ENCODE measurements at regions not wholly inside any gene's neighbourhood (a gene's known extent, or its start where the extent isn't known, plus 50 kb on each side); places are given as distances from the start of the nearest gene placed in this dataset.
A peak's percentile ranks its signal among the peaks of the same experiment; 100 is the strongest.

GRCh38 chrX:23548164-23548563 is 119.1 kb upstream of the PRDX4 start:
- intact Hi-C loops (cut with DNase I): no loop called here
- Histone ChIP-seq H3K9me3 (no peaks in the 10 kb centered on the region), H3K27ac (no peak overlapping the region), H3K4me1 (no peaks in the 10 kb centered on the region), H3K27me3 (ENCODE audit: insufficient read depth in 3 of 3, low read length in 2 of 3) (no peaks in the 10 kb centered on the region), H3K36me3 (ENCODE audit: insufficient read depth in 1 of 2, low read depth in 1 of 2) (no peaks in the 10 kb centered on the region), H3K4me3 (no peak overlapping the region)
- ATAC-seq: no peak
- no peak for TF ChIP-seq CTCF (IDR thresholded peaks at IDR 0.05)
- no peak for DNase-seq
- WGBS, 3 donors: 58 to 69% (median 69%) methylated on average over 5 of the region's 5 CpGs

GRCh38 chrX:23552303-23552702 is 115.0 kb upstream of the PRDX4 start:
- Histone ChIP-seq H3K9me3 (no peaks in the 10 kb centered on the region), H3K4me3 (no peak overlapping the region), H3K27me3 (ENCODE audit: insufficient read depth in 3 of 3, low read length in 2 of 3) (no peaks in the 10 kb centered on the region), H3K4me1 (no peaks in the 10 kb centered on the region), H3K36me3 (ENCODE audit: insufficient read depth in 1 of 2, low read depth in 1 of 2) (no peaks in the 10 kb centered on the region), H3K27ac (no peak overlapping the region)
- intact Hi-C loops (cut with DNase I): loop anchor here in 1 of 2 donors (10.0 kb wide), 1 partner anchor 238 kb away; no protein-coding TSS in a partner anchor
- TF ChIP-seq CTCF (IDR thresholded peaks at IDR 0.05): no peak
- DNase-seq (no peak), ATAC-seq (no peak)

GRCh38 chrX:23554304-23554703 is 113.0 kb upstream of the PRDX4 start:
- intact Hi-C loops (cut with DNase I): loop anchor here in 1 of 2 donors (10.0 kb wide), 1 partner anchor 240 kb away; no protein-coding TSS in a partner anchor
- Histone ChIP-seq H3K27ac (no peak overlapping the region), H3K4me3 (no peak overlapping the region), H3K4me1 (no peaks in the 10 kb centered on the region), H3K9me3 (peaks cover 8% of the 10 kb centered on the region), H3K36me3 (ENCODE audit: insufficient read depth in 1 of 2, low read depth in 1 of 2) (no peaks in the 10 kb centered on the region), H3K27me3 (ENCODE audit: insufficient read depth in 3 of 3, low read length in 2 of 3) (no peaks in the 10 kb centered on the region)
- DNase-seq: no peak
- 8 to 13% (median 9%) methylated on average over 3 of the region's 3 CpGs for WGBS, 3 donors
- TF ChIP-seq CTCF (IDR thresholded peaks at IDR 0.05): peak; percentile 55
- ATAC-seq: no peak

- DNase-seq (no peak), ATAC-seq (no peak)
- WGBS, 3 donors: 81 to 89% (median 85%) methylated on average over 5 of the region's 5 CpGs
- no peak overlapping the region for H3K4me3 ChIP-seq
- intact Hi-C loops (cut with DNase I): loop anchor here in 1 of 2 donors (10.0 kb wide), 1 partner anchor 242 kb away; no protein-coding TSS in a partner anchor
- peaks cover 21% of the 10 kb centered on the region for H3K9me3 ChIP-seq
- no peaks in the 10 kb centered on the region for H3K4me1 ChIP-seq
- no peaks in the 10 kb centered on the region for H3K27me3 ChIP-seq (ENCODE audit: insufficient read depth in 3 of 3, low read length in 2 of 3)
- H3K27ac ChIP-seq: no peak overlapping the region
- H3K36me3 ChIP-seq (ENCODE audit: insufficient read depth in 1 of 2, low read depth in 1 of 2): no peaks in the 10 kb centered on the region
- TF ChIP-seq CTCF (IDR thresholded peaks at IDR 0.05): no peak
These were observed 110.2 kb upstream of the PRDX4 start for GRCh38 chrX:23557070-23557469.

- no peak for TF ChIP-seq CTCF (IDR thresholded peaks at IDR 0.05)
- no peak for DNase-seq
- no peaks in the 10 kb centered on the region for H3K36me3 ChIP-seq (ENCODE audit: insufficient read depth in 1 of 2, low read depth in 1 of 2)
- intact Hi-C loops (cut with DNase I): loop anchor here in 1 of 2 donors (10.0 kb wide), 1 partner anchor 245 kb away; no protein-coding TSS in a partner anchor
- H3K27ac ChIP-seq: no peak overlapping the region
- H3K4me1 ChIP-seq: no peaks in the 10 kb centered on the region
- ATAC-seq: no peak
- no peak overlapping the region for H3K4me3 ChIP-seq
- no peaks in the 10 kb centered on the region for H3K27me3 ChIP-seq (ENCODE audit: insufficient read depth in 3 of 3, low read length in 2 of 3)
- WGBS, 3 donors: 59 to 100% (median 90%) methylated on average over 1 of the region's 1 CpG
- H3K9me3 ChIP-seq: peaks cover 21% of the 10 kb centered on the region
These were observed 107.3 kb upstream of the PRDX4 start for GRCh38 chrX:23559975-23560374.

Measured in psoas muscle (tissue), 7 donors.